Chondrocyte (in vitro differentiated cells): ENCODE measurements at regions not wholly inside any gene's neighbourhood (a gene's known extent, or its start where the extent isn't known, plus 50 kb on each side); places are given as distances from the start of the nearest gene placed in this dataset.
A peak's percentile ranks its signal among the peaks of the same experiment; 100 is the strongest.

Experiments used
- DNase-seq: peaks from one replicate; pipeline ENCODE4 v3.0.0; 2021; ENCODE audit warnings: mixed read lengths, low spot score
- H3K27ac Mint-ChIP-seq: one replicate; pipeline ENCODE4 v1.8.0; 2021; ENCODE audit warnings: mild to moderate bottlenecking, moderate library complexity, mixed read lengths; ENCODE audit not compliant: unreplicated experiment
- H3K27me3 Mint-ChIP-seq: 2 replicates; pipeline ENCODE4 v1.8.0; 2021; ENCODE audit warnings: low read depth, mixed read lengths
- H3K36me3 Mint-ChIP-seq: 2 replicates; pipeline ENCODE4 v1.8.0; 2021; ENCODE audit warnings: low read depth, mixed read lengths
- H3K4me1 Mint-ChIP-seq: 2 replicates; pipeline ENCODE4 v1.8.0; 2021; ENCODE audit warnings: low read depth, mild to moderate bottlenecking, mixed read lengths
- H3K4me3 Mint-ChIP-seq: one replicate; pipeline ENCODE4 v1.8.0; 2021; ENCODE audit warnings: mild to moderate bottlenecking, moderate library complexity, mixed read lengths; ENCODE audit not compliant: unreplicated experiment
- H3K9me3 Mint-ChIP-seq: 2 replicates; pipeline ENCODE4 v1.8.0; 2021; ENCODE audit warnings: low read depth, mixed read lengths
- CTCF ChIP-seq: fragments of 200-600 bp; sonication (generic); IDR thresholded peaks from 2 replicates; pipeline ENCODE4 v1.5.0; 2021; ENCODE audit warnings: antibody characterized with exemption, mild to moderate bottlenecking, moderate library complexity

GRCh38 chr14:100471441-100472093, 115.7 kb downstream of the BEGAIN start:
- no peaks in the 10 kb centered on the region for H3K9me3 Mint-ChIP-seq
- peak overlapping the region; percentile 74 for H3K27ac Mint-ChIP-seq
- no peak overlapping the region for H3K4me3 Mint-ChIP-seq
- no peak for DNase-seq
- H3K36me3 Mint-ChIP-seq, result peaks cover 6% of the 10 kb centered on the region
- no peak for TF ChIP-seq CTCF
- H3K4me1 Mint-ChIP-seq, result peaks cover 46% of the 10 kb centered on the region
- H3K27me3 Mint-ChIP-seq, result no peaks in the 10 kb centered on the region

- H3K4me1 Mint-ChIP-seq, result peaks cover 51% of the 10 kb centered on the region
- no peaks in the 10 kb centered on the region for H3K27me3 Mint-ChIP-seq
- TF ChIP-seq CTCF, result no peak
- H3K9me3 Mint-ChIP-seq, result no peaks in the 10 kb centered on the region
- peak overlapping the region; percentile 74 for H3K27ac Mint-ChIP-seq
- no peak for DNase-seq
- peaks cover 6% of the 10 kb centered on the region for H3K36me3 Mint-ChIP-seq
- no peak overlapping the region for H3K4me3 Mint-ChIP-seq
Observed at GRCh38 chr14:100472094-100472455, 115.1 kb downstream of the BEGAIN start.

- no peak overlapping the region for H3K27ac Mint-ChIP-seq
- no peak for TF ChIP-seq CTCF
- no peak for DNase-seq
Observed at GRCh38 chr14:100472491-100472890, 114.7 kb downstream of the BEGAIN start.

GRCh38 chr14:100473249-100473648, 114.0 kb downstream of the BEGAIN start:
- Mint-ChIP-seq H3K9me3 (no peaks in the 10 kb centered on the region), H3K4me1 (peaks cover 62% of the 10 kb centered on the region), H3K27ac (no peak overlapping the region), H3K27me3 (no peaks in the 10 kb centered on the region), H3K36me3 (peaks cover 6% of the 10 kb centered on the region), H3K4me3 (no peak overlapping the region)
- no peak for DNase-seq
- no peak for TF ChIP-seq CTCF

More at GRCh38 chr14:100472491-100472890, 114.7 kb downstream of the BEGAIN start:
- Mint-ChIP-seq H3K9me3 (no peaks in the 10 kb centered on the region), H3K4me3 (no peak overlapping the region), H3K27me3 (no peaks in the 10 kb centered on the region), H3K36me3 (peaks cover 6% of the 10 kb centered on the region), H3K4me1 (peaks cover 55% of the 10 kb centered on the region)

GRCh38 chr14:100474196-100474595, 113.0 kb downstream of the BEGAIN start:
- Mint-ChIP-seq H3K4me3 (no peak overlapping the region), H3K9me3 (no peaks in the 10 kb centered on the region), H3K4me1 (peaks cover 71% of the 10 kb centered on the region), H3K36me3 (peaks cover 6% of the 10 kb centered on the region), H3K27me3 (no peaks in the 10 kb centered on the region), H3K27ac (peak overlapping the region; percentile 37)
- DNase-seq, result no peak
- no peak for TF ChIP-seq CTCF
